ENCODE measurements at regions not wholly inside any gene's neighbourhood (a gene's known extent, or its start where the extent isn't known, plus 50 kb on each side); places are given as distances from the start of the nearest gene placed in this dataset.

- in situ Hi-C loops (cut with MboI; ENCODE audit: low pct_ligation_motif_present in 1 of 4, low pct_unique_long_range_greater_than_20kb in 1 of 4, low sequenced_read_pairs in 3 of 4) (no loop called here), intact Hi-C loops (cut with DNase I; ENCODE audit: low total_unique reads) (no loop called here)
- H3K36me3 ChIP-seq = no peaks in the 10 kb centered on the region
- no peak overlapping the region for H3K4me3 ChIP-seq
- H3K27me3 ChIP-seq = no peaks in the 10 kb centered on the region
- H3K9me3 ChIP-seq = no peaks in the 10 kb centered on the region
- no peaks in the 10 kb centered on the region for H3K4me1 ChIP-seq
- WGBS, 2 donors (ENCODE audit: low coverage in 1 of 2) = 88 to 100% methylated on average over 2 to 3 of the region's 3 CpGs
- no peak overlapping the region for H3K27ac ChIP-seq
- DNase-seq = no peak
- TF ChIP-seq CTCF (IDR thresholded peaks at IDR 0.05) = no peak
- TF ChIP-seq POLR2A (IDR thresholded peaks at IDR 0.05) = no peak
- no peak for TF ChIP-seq EP300 (IDR thresholded peaks at IDR 0.05; ENCODE audit: low read depth)
Measured at GRCh38 chr5:69032009-69032408, 61.8 kb upstream of the SLC30A5 start.

- no peak for DNase-seq
- TF ChIP-seq EP300 (IDR thresholded peaks at IDR 0.05; ENCODE audit: low read depth) (no peak), POLR2AphosphoS5 (IDR thresholded peaks at IDR 0.05) (no peak), POLR2A (IDR thresholded peaks at IDR 0.05) (no peak), CTCF (IDR thresholded peaks at IDR 0.05) (no peak)
- H3K27me3 ChIP-seq = no peaks in the 10 kb centered on the region
- H3K4me1 ChIP-seq = no peaks in the 10 kb centered on the region
- intact Hi-C loops (cut with DNase I; ENCODE audit: low total_unique reads) = no loop called here
- no peak overlapping the region for H3K27ac ChIP-seq
- no peak overlapping the region for H3K4me3 ChIP-seq
- H3K36me3 ChIP-seq = no peaks in the 10 kb centered on the region
- in situ Hi-C loops (cut with MboI; ENCODE audit: low pct_ligation_motif_present in 1 of 4, low pct_unique_long_range_greater_than_20kb in 1 of 4, low sequenced_read_pairs in 3 of 4) = no loop called here
- no peaks in the 10 kb centered on the region for H3K9me3 ChIP-seq
- WGBS, 2 donors (ENCODE audit: low coverage in 1 of 2) = 57 to 62% methylated on average over 2 of the region's 2 CpGs
Measured at GRCh38 chr5:69033690-69034089, 60.1 kb upstream of the SLC30A5 start.

DNA sequence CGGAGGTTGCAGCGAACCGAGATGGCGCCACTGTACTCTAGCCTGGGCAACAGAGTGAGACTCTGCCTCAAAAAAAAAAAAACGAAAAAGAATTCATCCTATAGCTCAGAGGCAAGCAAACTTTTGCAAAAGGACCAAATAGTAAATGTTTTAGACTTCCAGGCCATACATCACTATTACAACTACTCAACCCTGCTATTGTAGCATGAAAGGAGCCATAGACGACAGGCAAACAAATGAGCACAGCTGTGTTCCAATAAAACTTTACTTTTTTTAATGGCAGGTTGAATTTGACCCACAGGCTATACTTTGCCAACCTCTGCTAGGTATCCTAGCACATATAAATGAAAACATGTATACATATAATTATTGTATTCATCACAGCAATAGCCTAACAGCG, 58.9 kb upstream of the SLC30A5 start:
- H3K4me1 ChIP-seq = no peaks in the 10 kb centered on the region
- intact Hi-C loops (cut with DNase I; ENCODE audit: low total_unique reads) = no loop called here
- H3K27me3 ChIP-seq = no peaks in the 10 kb centered on the region
- H3K36me3 ChIP-seq = no peaks in the 10 kb centered on the region
- TF ChIP-seq CTCF (IDR thresholded peaks at IDR 0.05) = no peak
- no peak for TF ChIP-seq POLR2A (IDR thresholded peaks at IDR 0.05)
- TF ChIP-seq EP300 (IDR thresholded peaks at IDR 0.05; ENCODE audit: low read depth) = no peak
- TF ChIP-seq POLR2AphosphoS5 (IDR thresholded peaks at IDR 0.05) = no peak
- in situ Hi-C loops (cut with MboI; ENCODE audit: low pct_ligation_motif_present in 1 of 4, low pct_unique_long_range_greater_than_20kb in 1 of 4, low sequenced_read_pairs in 3 of 4) = no loop called here
- no peak overlapping the region for H3K27ac ChIP-seq
- WGBS, 2 donors (ENCODE audit: low coverage in 1 of 2) = 91 to 94% methylated on average over 7 of the region's 7 CpGs
- H3K9me3 ChIP-seq = no peaks in the 10 kb centered on the region
- H3K4me3 ChIP-seq = no peak overlapping the region
- no peak for DNase-seq

GRCh38 chr5:69035665-69036064, 58.1 kb upstream of the SLC30A5 start:
- no peak for DNase-seq
- Histone ChIP-seq H3K9me3 (no peaks in the 10 kb centered on the region), H3K27ac (no peak overlapping the region), H3K4me1 (no peaks in the 10 kb centered on the region), H3K36me3 (no peaks in the 10 kb centered on the region), H3K27me3 (no peaks in the 10 kb centered on the region), H3K4me3 (no peak overlapping the region)
- no peak for TF ChIP-seq CTCF (IDR thresholded peaks at IDR 0.05)
- TF ChIP-seq POLR2AphosphoS5 (IDR thresholded peaks at IDR 0.05) = no peak
- no peak for TF ChIP-seq EP300 (IDR thresholded peaks at IDR 0.05; ENCODE audit: low read depth)
- intact Hi-C loops (cut with DNase I; ENCODE audit: low total_unique reads) = no loop called here
- in situ Hi-C loops (cut with MboI; ENCODE audit: low pct_ligation_motif_present in 1 of 4, low pct_unique_long_range_greater_than_20kb in 1 of 4, low sequenced_read_pairs in 3 of 4) = no loop called here
- WGBS, 2 donors (ENCODE audit: low coverage in 1 of 2) = 64% methylated on average over 1 to 4 of the region's 4 CpGs

Measured in transverse colon (tissue), 4 donors.